Prostate gland (tissue), 2 donors: ENCODE measurements at regions not wholly inside any gene's neighbourhood (a gene's known extent, or its start where the extent isn't known, plus 50 kb on each side); places are given as distances from the start of the nearest gene placed in this dataset.

Source experiments
- CTCF ChIP-seq, 4 experiments: fragments of 200-600 bp in 2 of 4; fragments of 450-650 bp in 2 of 4; sonication (generic) in 2 of 4; IDR thresholded peaks; 1 replicate in 3 of 4; 2 replicates in 1 of 4; pipeline ENCODE4 v1.5.1; 2016 to 2019; ENCODE audit warnings: antibody characterized with exemption in 4 of 4, mild to moderate bottlenecking in 2 of 4, moderate library complexity in 2 of 4
- POLR2A ChIP-seq: fragments of 450-650 bp; IDR thresholded peaks from one replicate; pipeline ENCODE4 v1.6.1; 2016; ENCODE audit warnings: antibody characterized with exemption, mild to moderate bottlenecking
- POLR2AphosphoS5 ChIP-seq: sonication (generic); formaldehyde crosslinking; IDR thresholded peaks from one replicate; pipeline ENCODE4 v1.6.1; 2017; ENCODE audit warnings: antibody characterized with exemption

- TF ChIP-seq CTCF (IDR thresholded peaks at IDR 0.05), result no peak
- no peak for TF ChIP-seq POLR2AphosphoS5
- TF ChIP-seq POLR2A, result no peak
Measured at GRCh38 chr18:75966431-75966830, 528.6 kb downstream of the ZNF516 start.
